ENCODE measurements at regions not wholly inside any gene's neighbourhood (a gene's known extent, or its start where the extent isn't known, plus 50 kb on each side); places are given as distances from the start of the nearest gene placed in this dataset.

GRCh38 chr21:35614396-35614921, 445.9 kb downstream of the SETD4 start:
- H3K9me3 ChIP-seq = no peaks in the 10 kb centered on the region
- ATAC-seq = no peak
- H3K4me3 ChIP-seq = no peak overlapping the region
- no peak overlapping the region for H3K27ac ChIP-seq
- DNase-seq = no peak
- in situ Hi-C loops (cut with MboI; ENCODE audit: low sequenced_read_pairs in 4 of 4) = no loop called here
- intact Hi-C loops (cut with DNase I; ENCODE audit: low total_unique reads) = loop anchor here (10.0 kb wide), 1 partner anchor 870 kb away; no protein-coding TSS in a partner anchor
- H3K36me3 ChIP-seq = no peaks in the 10 kb centered on the region
- no peaks in the 10 kb centered on the region for H3K4me1 ChIP-seq
- TF ChIP-seq CTCF (IDR thresholded peaks at IDR 0.05 in 4 of 5, conservative IDR thresholded peaks at IDR 0.05 in 1 of 5) = no peak
- TF ChIP-seq POLR2A (IDR thresholded peaks at IDR 0.05) = no peak
- H3K27me3 ChIP-seq = no peaks in the 10 kb centered on the region

GRCh38 chr21:35611708-35612132, 448.6 kb downstream of the SETD4 start:
- H3K4me3 ChIP-seq = no peak overlapping the region
- intact Hi-C loops (cut with DNase I; ENCODE audit: low total_unique reads) = loop anchor here (10.0 kb wide), 1 partner anchor 867 kb away; no protein-coding TSS in a partner anchor
- no peaks in the 10 kb centered on the region for H3K4me1 ChIP-seq
- TF ChIP-seq POLR2A (IDR thresholded peaks at IDR 0.05) (no peak), CTCF (IDR thresholded peaks at IDR 0.05 in 4 of 5, conservative IDR thresholded peaks at IDR 0.05 in 1 of 5) (no peak)
- in situ Hi-C loops (cut with MboI; ENCODE audit: low sequenced_read_pairs in 4 of 4) = no loop called here
- H3K36me3 ChIP-seq = no peaks in the 10 kb centered on the region
- DNase-seq = no peak
- ATAC-seq = no peak
- H3K9me3 ChIP-seq = no peaks in the 10 kb centered on the region
- H3K27me3 ChIP-seq = no peaks in the 10 kb centered on the region
- H3K27ac ChIP-seq = no peak overlapping the region

GRCh38 chr21:35609263-35609662, 451.1 kb downstream of the SETD4 start:
- in situ Hi-C loops (cut with MboI; ENCODE audit: low sequenced_read_pairs in 4 of 4) (no loop called here), intact Hi-C loops (cut with DNase I; ENCODE audit: low total_unique reads) (no loop called here)
- Histone ChIP-seq H3K27me3 (no peaks in the 10 kb centered on the region), H3K4me3 (no peak overlapping the region), H3K9me3 (no peaks in the 10 kb centered on the region), H3K36me3 (no peaks in the 10 kb centered on the region), H3K4me1 (no peaks in the 10 kb centered on the region), H3K27ac (no peak overlapping the region)
- no peak for DNase-seq
- ATAC-seq = no peak
- TF ChIP-seq POLR2A (IDR thresholded peaks at IDR 0.05) = no peak
- no peak for TF ChIP-seq CTCF (IDR thresholded peaks at IDR 0.05 in 4 of 5, conservative IDR thresholded peaks at IDR 0.05 in 1 of 5)

- no peak overlapping the region for H3K4me3 ChIP-seq
- H3K4me1 ChIP-seq = no peaks in the 10 kb centered on the region
- intact Hi-C loops (cut with DNase I; ENCODE audit: low total_unique reads) = no loop called here
- H3K36me3 ChIP-seq = no peaks in the 10 kb centered on the region
- H3K27me3 ChIP-seq = no peaks in the 10 kb centered on the region
- no peaks in the 10 kb centered on the region for H3K9me3 ChIP-seq
- H3K27ac ChIP-seq = no peak overlapping the region
- no peak for ATAC-seq
- in situ Hi-C loops (cut with MboI; ENCODE audit: low sequenced_read_pairs in 4 of 4) = no loop called here
- TF ChIP-seq CTCF (IDR thresholded peaks at IDR 0.05 in 4 of 5, conservative IDR thresholded peaks at IDR 0.05 in 1 of 5) (no peak), POLR2A (IDR thresholded peaks at IDR 0.05) (no peak)
- no peak for DNase-seq
Observed at GRCh38 chr21:35607406-35607805, 452.9 kb downstream of the SETD4 start.

- TF ChIP-seq POLR2A (IDR thresholded peaks at IDR 0.05) (no peak), CTCF (IDR thresholded peaks at IDR 0.05 in 4 of 5, conservative IDR thresholded peaks at IDR 0.05 in 1 of 5) (no peak)
- DNase-seq (no peak), ATAC-seq (no peak)
- no peak overlapping the region for H3K27ac ChIP-seq
- no peaks in the 10 kb centered on the region for H3K9me3 ChIP-seq
- no peaks in the 10 kb centered on the region for H3K27me3 ChIP-seq
- intact Hi-C loops (cut with DNase I; ENCODE audit: low total_unique reads) = no loop called here
- no peaks in the 10 kb centered on the region for H3K36me3 ChIP-seq
- H3K4me3 ChIP-seq = no peak overlapping the region
- no peaks in the 10 kb centered on the region for H3K4me1 ChIP-seq
- in situ Hi-C loops (cut with MboI; ENCODE audit: low sequenced_read_pairs in 4 of 4) = no loop called here
Observed at GRCh38 chr21:35606578-35606977, 453.7 kb downstream of the SETD4 start.
